ENCODE measurements at regions not wholly inside any gene's neighbourhood (a gene's known extent, or its start where the extent isn't known, plus 50 kb on each side); places are given as distances from the start of the nearest gene placed in this dataset.

- no peak for DNase-seq
Observed at GRCh38 chr11:116250155-116250554, 522.6 kb downstream of the BUD13 start.

DNA sequence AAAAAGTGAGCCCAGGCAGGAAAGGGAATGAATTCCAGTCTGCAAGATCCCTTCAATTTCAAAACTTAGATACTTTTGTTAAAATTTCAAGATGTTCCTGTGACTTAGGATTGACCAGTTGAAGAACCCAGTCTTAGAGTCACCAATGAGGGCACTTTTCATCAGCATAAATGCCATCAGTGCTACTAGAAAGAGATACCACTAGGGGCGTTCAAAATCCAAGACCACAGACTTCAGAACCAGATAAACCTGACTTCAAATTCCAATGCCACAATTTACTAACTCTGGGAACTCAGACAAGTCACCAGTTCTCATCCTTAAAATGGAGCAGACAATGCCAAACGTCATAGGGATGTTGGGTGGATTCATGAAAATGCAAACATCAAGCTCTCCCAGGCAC lies 523.2 kb downstream of the BUD13 start:
- no peak for DNase-seq

DNA sequence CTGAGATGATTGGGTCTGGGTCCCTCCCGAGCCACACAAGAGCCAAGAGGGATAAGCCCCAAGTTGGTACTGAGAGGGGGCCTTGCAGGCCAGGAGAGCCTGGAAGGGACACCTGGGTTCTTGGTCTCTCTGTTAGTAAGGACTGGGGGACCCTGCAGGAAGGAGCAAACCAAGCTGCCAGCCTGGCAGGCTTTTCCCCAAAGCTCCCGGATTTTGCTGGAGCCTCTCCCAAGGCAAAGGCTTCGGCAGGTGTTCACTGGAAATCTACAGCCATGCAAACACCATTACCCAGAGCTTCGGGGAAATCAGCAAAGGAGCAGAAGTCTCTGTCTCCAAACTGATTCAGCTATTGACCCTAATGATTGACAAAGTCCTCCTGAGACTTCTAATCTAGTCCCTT lies 527.9 kb downstream of the BUD13 start:
- DNase-seq, result no peak

- no peak for DNase-seq
Observed at GRCh38 chr11:116244439-116244838, 528.3 kb downstream of the BUD13 start.

DNA sequence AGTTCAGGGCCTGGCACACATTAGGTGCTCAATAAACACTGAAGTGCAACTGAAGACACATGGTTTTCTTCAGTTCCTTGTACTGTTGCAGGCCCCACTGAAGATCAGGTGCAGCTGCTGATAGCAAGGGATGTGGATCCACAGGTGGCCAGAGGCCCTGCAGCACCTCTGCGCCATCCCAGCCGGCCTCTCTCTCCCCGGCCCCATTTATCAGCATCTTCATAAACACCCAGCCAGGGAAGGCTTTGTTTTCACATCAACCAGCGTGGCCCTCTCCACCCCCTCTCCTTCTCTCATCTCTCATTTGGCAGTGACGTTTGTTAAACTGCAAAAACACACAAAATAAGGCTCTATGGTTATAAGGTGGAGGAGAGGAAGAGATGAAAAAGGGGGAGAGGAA lies 528.8 kb downstream of the BUD13 start:
- no peak for DNase-seq

DNA sequence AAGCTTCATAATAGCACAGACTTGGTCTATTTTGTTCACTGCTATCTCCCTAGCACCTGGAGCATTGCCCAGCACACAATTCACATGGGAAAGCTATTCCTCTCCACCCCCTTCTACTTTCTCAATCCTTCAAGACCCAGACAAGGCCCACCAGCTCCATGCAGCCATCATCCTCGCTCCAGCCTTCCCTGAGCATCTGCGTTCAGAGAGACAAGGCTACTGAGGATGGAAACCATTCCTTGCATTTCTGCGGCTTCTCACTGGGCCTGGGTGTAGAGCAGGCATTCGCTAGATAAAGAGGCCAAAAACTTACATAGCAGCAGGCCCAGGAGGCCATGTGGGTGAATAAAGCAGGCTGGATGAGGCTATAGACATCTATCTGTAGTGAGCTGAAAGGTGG lies 530.8 kb downstream of the BUD13 start:
- DNase-seq, result no peak

- DNase-seq, result peak; percentile 63
Observed at GRCh38 chr11:116240710-116241109, 532.1 kb downstream of the BUD13 start.

- DNase-seq, result no peak
Observed at GRCh38 chr11:116239247-116239646, 533.5 kb downstream of the BUD13 start.

DNA sequence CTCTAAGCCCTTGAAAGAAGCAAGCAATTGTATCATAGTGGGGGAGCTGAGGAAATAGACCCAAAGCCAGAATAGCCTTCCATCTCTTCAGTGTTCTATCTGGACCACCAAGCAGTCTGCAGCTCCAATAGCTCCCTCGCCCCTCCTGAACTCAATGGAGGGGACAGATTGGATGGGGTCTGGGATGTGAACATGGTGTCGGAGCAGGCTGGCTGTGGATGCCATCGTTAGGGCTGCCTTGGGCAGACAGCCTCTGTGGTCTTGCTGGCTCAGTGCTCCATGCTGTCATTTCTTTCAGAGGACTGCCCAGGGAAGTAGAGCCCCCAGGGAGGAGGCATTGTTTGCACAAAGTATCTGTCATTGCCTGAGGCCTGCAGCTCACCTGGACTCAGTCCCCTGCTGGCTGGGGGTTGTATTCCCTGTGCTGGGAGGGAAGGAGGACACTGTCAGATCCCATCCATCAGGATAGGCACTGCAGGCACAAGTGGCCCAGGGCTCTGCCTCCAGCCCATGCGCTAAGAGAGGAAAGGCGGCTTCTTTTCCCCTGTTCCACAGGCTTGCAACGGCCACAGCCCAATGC lies 537.7 kb downstream of the BUD13 start:
- no peak for DNase-seq

GRCh38 chr11:116233561-116233960 lies 539.2 kb downstream of the BUD13 start:
- peak; percentile 26 for DNase-seq

GRCh38 chr11:116232364-116232828 lies 540.4 kb downstream of the BUD13 start:
- no peak for DNase-seq

- DNase-seq, result no peak
Observed at GRCh38 chr11:116231543-116231942, 541.2 kb downstream of the BUD13 start.

DNA sequence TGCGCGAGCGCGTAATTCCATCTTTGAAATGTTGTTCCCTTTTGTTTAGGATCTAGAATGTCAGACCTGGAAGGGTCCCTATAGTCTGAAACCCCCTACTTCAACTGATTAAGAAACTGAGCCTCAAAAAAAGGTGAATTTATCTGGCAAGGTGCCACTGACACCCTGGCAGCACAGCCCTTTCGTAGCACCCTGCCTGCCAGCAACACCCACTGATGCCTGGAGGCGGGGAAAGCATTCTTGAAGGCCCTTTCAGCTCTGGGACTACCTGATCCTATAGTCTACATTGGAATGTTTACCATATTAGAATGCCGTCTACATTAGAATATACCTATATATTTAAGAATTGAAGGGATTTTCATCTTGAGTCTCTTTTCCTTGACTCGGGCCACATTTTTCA lies 542.3 kb downstream of the BUD13 start:
- DNase-seq, result no peak

DNA sequence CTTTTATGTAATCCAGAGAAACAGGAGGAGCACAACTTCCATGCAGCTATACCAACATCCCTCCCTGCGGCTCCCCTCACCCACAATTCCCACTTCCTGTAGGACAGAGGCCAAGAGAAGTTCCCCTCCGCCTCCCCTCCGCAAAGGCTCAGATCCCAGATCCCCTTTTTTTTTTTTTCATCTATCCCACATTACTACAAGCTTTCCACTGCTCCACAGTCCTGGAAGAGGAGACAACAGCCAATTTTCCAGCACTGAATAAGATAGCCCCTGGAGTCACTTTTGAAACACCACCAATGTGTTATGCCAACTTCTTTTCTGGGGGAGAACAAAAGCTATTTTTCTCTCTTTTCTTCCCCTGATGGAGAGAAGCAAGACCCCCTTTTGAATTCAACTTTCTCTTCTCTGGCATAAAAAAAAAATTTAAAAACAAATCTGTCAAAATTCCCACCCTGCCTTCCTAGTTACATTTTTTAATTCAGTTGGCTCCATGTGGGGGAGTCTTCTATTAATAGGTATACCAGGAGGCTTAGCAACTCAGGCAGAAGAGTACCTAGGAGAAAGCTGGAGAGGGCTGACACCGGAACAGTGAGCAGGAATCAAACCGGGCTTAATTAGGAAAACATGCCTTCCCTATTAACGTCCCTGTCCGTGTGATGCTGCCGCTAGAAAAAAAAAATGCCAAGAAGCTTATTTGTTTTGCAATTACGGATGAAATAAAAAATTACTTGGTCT lies 543.4 kb downstream of the BUD13 start:
- DNase-seq, result peak; percentile 32

GRCh38 chr11:116226731-116227130 lies 546.1 kb downstream of the BUD13 start:
- no peak for DNase-seq

GRCh38 chr11:116225784-116226585 lies 546.8 kb downstream of the BUD13 start:
- no peak for DNase-seq

GRCh38 chr11:116225236-116225635 lies 547.6 kb downstream of the BUD13 start:
- no peak for DNase-seq

DNA sequence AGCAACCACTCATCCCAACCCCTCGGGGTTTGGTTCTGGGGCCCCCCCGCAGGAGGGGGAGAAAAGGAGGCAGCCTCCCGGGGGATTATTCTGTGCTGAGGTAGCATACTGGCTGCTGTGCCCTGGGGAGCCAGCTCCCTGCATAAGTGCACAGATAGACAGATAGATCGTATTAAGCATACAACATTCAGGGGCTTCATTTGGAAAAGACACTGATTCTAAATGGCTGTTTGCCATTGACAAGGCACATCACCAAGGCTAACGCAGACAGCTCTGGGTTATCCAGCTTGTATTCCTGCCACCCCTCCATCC lies 547.9 kb downstream of the BUD13 start:
- DNase-seq, result no peak

DNA sequence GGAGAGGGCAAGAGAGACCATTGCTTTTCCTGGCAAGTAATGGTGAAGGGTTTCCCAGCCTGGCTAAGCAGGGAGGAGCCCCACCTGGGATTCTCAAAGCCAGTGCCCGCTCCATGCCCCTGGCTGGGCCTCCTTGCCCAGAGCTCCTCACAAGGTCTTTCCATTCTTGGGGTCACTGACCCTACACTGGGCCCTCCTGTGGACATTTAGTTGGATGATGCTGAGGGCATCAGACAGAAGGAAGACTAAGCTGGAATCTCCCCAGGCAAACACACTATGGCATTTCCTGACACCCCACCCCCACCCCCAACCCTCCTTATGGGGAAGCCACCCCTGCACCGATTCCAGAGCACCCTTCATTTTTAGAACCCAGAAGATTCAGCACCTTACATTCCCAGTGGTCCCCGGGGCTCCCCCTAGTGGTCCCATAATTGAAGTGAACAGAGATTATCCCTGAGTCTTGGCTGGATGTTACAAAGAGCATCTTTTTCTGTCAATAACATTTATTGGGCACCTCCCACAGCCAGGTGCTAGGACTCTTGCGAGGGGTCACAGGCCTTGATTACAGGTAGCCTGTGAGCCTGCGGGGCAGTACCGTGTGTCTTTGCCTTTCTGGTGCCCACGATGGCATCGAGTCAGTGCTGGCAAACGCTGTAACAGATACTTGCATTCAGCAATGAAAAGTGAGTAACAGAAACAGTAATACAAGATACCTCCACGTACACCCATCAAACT lies 548.5 kb downstream of the BUD13 start:
- no peak for DNase-seq

DNA sequence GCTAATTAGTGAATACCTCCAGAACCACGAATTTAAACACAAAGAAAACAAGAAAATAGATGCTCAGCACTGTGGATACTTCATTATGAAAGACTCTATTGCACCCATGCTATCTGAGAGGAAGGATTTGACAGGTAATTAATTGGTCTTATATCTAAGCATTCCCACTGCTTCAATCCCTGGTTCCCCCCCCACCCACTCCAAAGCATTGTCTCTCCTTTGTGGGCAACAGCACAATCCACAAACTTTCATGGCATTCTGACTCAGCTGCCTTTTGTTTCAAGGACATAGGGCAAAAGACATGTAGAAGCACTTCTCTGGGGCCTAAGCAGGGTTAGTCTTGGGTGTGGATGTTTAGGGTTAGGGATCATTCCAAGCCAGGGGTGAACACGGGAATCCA lies 551.4 kb downstream of the BUD13 start:
- no peak for DNase-seq

GRCh38 chr11:116219171-116219635 lies 553.6 kb downstream of the BUD13 start:
- DNase-seq, result peak; percentile 12

GRCh38 chr11:116217441-116217840 lies 555.3 kb downstream of the BUD13 start:
- DNase-seq, result no peak

- no peak for DNase-seq
Observed at GRCh38 chr11:116217006-116217405, 555.8 kb downstream of the BUD13 start.

All from skin of body (tissue), 1 donor.